Right lobe of liver (tissue), 4 donors: ENCODE measurements at regions not wholly inside any gene's neighbourhood (a gene's known extent, or its start where the extent isn't known, plus 50 kb on each side); places are given as distances from the start of the nearest gene placed in this dataset.

Source experiments
- POLR2A ChIP-seq: fragments of 450-650 bp; IDR thresholded peaks from one replicate; pipeline ENCODE4 v1.6.1; 2017; ENCODE audit warnings: antibody characterized with exemption, mild to moderate bottlenecking
- TF ChIP-seq, protein P1 (sequence below), 4 donors: fragments of 200-600 bp in 3 of 4; fragments of 450-650 bp in 1 of 4; IDR thresholded peaks; one replicate each; pipeline versions ENCODE4 v1.5.1 to v1.8.0; 2016 to 2022; ENCODE audit warnings: antibody characterized with exemption in 4 of 4, mild to moderate bottlenecking in 2 of 4
- donor health status: DM: no; HTN: no; CAD: no.
- donor health status: DM: no; HTN: no; CAD: no.
- donor health status: DM: no; HTN: yes; CAD: no.

DNA sequence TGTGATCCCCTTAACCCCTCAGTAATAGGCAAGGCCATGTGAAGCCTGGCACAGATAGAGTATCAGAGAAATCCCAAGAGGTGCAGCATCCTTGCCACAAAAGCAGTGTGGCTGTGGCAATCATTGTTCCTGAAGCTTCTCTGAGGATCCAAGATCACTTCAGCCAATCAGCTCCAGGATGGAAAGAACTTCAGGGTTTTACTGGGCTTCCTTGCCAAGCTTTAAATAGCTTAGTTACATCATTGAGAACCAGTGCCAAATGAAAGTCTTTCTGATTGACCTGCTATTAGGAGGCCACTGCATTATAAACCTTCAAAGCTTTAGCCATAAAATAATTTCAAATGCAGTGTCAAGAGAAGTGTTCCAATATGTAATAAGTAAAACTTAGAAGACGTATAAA lies 430.6 kb downstream of the PIK3R1 start:
- TF ChIP-seq, protein P1, sequence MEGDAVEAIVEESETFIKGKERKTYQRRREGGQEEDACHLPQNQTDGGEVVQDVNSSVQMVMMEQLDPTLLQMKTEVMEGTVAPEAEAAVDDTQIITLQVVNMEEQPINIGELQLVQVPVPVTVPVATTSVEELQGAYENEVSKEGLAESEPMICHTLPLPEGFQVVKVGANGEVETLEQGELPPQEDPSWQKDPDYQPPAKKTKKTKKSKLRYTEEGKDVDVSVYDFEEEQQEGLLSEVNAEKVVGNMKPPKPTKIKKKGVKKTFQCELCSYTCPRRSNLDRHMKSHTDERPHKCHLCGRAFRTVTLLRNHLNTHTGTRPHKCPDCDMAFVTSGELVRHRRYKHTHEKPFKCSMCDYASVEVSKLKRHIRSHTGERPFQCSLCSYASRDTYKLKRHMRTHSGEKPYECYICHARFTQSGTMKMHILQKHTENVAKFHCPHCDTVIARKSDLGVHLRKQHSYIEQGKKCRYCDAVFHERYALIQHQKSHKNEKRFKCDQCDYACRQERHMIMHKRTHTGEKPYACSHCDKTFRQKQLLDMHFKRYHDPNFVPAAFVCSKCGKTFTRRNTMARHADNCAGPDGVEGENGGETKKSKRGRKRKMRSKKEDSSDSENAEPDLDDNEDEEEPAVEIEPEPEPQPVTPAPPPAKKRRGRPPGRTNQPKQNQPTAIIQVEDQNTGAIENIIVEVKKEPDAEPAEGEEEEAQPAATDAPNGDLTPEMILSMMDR (IDR thresholded peaks at IDR 0.05), result no peak
- TF ChIP-seq POLR2A, result no peak
